HEK293T (cell line): ENCODE measurements at regions not wholly inside any gene's neighbourhood (a gene's known extent, or its start where the extent isn't known, plus 50 kb on each side); places are given as distances from the start of the nearest gene placed in this dataset.

Source experiments
- FOXK2 ChIP-seq: fragments of 450-650 bp; IDR thresholded peaks from 2 replicates; pipeline ENCODE4 v1.6.1; 2016; ENCODE audit warnings: mild to moderate bottlenecking
- PKNOX1 ChIP-seq: fragments of 450-650 bp; IDR thresholded peaks from 2 replicates; pipeline ENCODE4 v1.6.1; 2016
- SP1 ChIP-seq: fragments of 450-650 bp; IDR thresholded peaks from 2 replicates; pipeline ENCODE4 v1.6.1; 2017
- TARDBP ChIP-seq: fragments of 450-650 bp; IDR thresholded peaks from 2 replicates; pipeline ENCODE4 v1.6.1; 2016

DNA sequence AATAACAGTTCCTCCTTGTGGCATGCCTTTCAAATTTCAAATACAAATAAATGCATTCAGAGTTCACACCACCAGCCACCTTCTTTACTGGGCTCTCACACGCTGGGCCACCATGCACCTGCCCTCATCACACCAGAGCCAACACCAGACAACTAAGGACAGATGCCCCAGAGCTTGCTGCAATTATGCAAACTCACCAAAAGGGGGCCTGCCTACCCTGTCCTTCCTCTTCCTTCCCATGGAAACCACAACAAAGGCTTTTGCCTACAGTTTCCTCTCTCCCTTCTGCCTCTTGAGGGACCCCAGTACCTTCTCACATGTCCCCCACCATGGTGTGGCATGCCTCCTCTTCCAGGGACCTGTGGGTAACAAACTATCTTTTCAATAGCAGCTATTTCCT is 1333.9 kb upstream of the TENM3 start:
- TF ChIP-seq SP1 (no peak), TARDBP (no peak), FOXK2 (no peak), PKNOX1 (no peak)
